OCI-LY7 (cell line): ENCODE measurements at regions not wholly inside any gene's neighbourhood (a gene's known extent, or its start where the extent isn't known, plus 50 kb on each side); places are given as distances from the start of the nearest gene placed in this dataset.

Experiments
- CTCF ChIP-seq: fragments of 200-600 bp; sonication (generic); conservative IDR thresholded peaks from 2 replicates; pipeline ENCODE4 v1.5.1; 2014; ENCODE audit warnings: mild to moderate bottlenecking, antibody characterized with exemption, low read length, moderate library complexity, mixed read lengths
- EZH2phosphoT487 ChIP-seq: fragments of 200-600 bp; sonication (generic); IDR thresholded peaks from 2 replicates; pipeline ENCODE4 v1.6.1; 2018; ENCODE audit warnings: low read depth, borderline replicate concordance, mild to moderate bottlenecking, mixed run types, antibody characterized with exemption, low read length, moderate library complexity, mixed read lengths

GRCh38 chr2:239463541-239464165, 62.8 kb upstream of the HDAC4 start:
- TF ChIP-seq CTCF (no peak), EZH2phosphoT487 (no peak)
